ENCODE measurements at regions not wholly inside any gene's neighbourhood (a gene's known extent, or its start where the extent isn't known, plus 50 kb on each side); places are given as distances from the start of the nearest gene placed in this dataset.
"Not testable (repeated sequence)": the region's sequence is repeated elsewhere in the genome, so short reads cannot be mapped to it uniquely, and the experiment has no call there.

GRCh38 chr3:98709441-98709840 is 53.7 kb upstream of the ST3GAL6 start:
- DNase-seq (ENCODE audit: low spot score) = no peak
- H3K4me1 Mint-ChIP-seq (ENCODE audit: low read depth) = no peaks in the 10 kb centered on the region
- no peaks in the 10 kb centered on the region for H3K9me3 Mint-ChIP-seq
- H3K27ac Mint-ChIP-seq = no peak overlapping the region
- intact Hi-C loops (cut with micrococcal nuclease) = no loop called here
- no peak overlapping the region for H3K4me3 Mint-ChIP-seq (ENCODE audit: low read depth)
- peaks cover 2% of the 10 kb centered on the region for H3K27me3 Mint-ChIP-seq (ENCODE audit: low read depth)
- H3K36me3 Mint-ChIP-seq (ENCODE audit: low read depth) = no peaks in the 10 kb centered on the region

GRCh38 chr3:98710067-98710659 is 53.0 kb upstream of the ST3GAL6 start:
- DNase-seq (ENCODE audit: low spot score) = no peak
- no peak overlapping the region for H3K27ac Mint-ChIP-seq
- peaks cover 2% of the 10 kb centered on the region for H3K27me3 Mint-ChIP-seq (ENCODE audit: low read depth)
- no peaks in the 10 kb centered on the region for H3K4me1 Mint-ChIP-seq (ENCODE audit: low read depth)
- no peaks in the 10 kb centered on the region for H3K9me3 Mint-ChIP-seq
- no peaks in the 10 kb centered on the region for H3K36me3 Mint-ChIP-seq (ENCODE audit: low read depth)
- H3K4me3 Mint-ChIP-seq (ENCODE audit: low read depth) = no peak overlapping the region
- intact Hi-C loops (cut with micrococcal nuclease) = no loop called here

DNA sequence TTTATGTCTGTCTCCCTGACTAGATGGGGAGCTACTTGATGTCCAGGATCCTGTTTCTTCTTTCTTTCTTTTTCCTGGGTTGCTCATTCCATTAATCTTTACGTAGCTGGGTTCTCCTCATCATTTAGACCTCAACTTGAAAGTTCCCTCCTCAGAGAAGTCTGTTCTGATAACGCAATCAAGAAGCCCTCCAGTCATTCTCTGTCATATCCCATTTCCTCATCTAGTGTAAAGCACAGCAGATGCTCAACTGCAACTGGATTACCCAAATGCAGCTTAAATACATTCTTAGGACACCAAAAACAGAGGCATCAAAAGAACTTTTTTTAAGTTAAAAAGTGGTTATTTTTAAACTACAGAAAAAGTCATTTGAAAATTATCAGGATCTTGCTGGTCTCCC is 51.7 kb upstream of the ST3GAL6 start:
- no peaks in the 10 kb centered on the region for H3K4me1 Mint-ChIP-seq (ENCODE audit: low read depth)
- no peaks in the 10 kb centered on the region for H3K9me3 Mint-ChIP-seq
- intact Hi-C loops (cut with micrococcal nuclease) = no loop called here
- H3K27ac Mint-ChIP-seq = no peak overlapping the region
- no peaks in the 10 kb centered on the region for H3K36me3 Mint-ChIP-seq (ENCODE audit: low read depth)
- H3K27me3 Mint-ChIP-seq (ENCODE audit: low read depth) = peaks cover 2% of the 10 kb centered on the region
- no peak for DNase-seq (ENCODE audit: low spot score)
- no peak overlapping the region for H3K4me3 Mint-ChIP-seq (ENCODE audit: low read depth)

- H3K36me3 Mint-ChIP-seq (ENCODE audit: low read depth) = no peaks in the 10 kb centered on the region
- no peaks in the 10 kb centered on the region for H3K9me3 Mint-ChIP-seq
- DNase-seq (ENCODE audit: low spot score) = no peak
- no peaks in the 10 kb centered on the region for H3K4me1 Mint-ChIP-seq (ENCODE audit: low read depth)
- peaks cover 2% of the 10 kb centered on the region for H3K27me3 Mint-ChIP-seq (ENCODE audit: low read depth)
- H3K4me3 Mint-ChIP-seq (ENCODE audit: low read depth) = no peak overlapping the region
- intact Hi-C loops (cut with micrococcal nuclease) = no loop called here
- no peak overlapping the region for H3K27ac Mint-ChIP-seq
Measured at GRCh38 chr3:98712726-98713125, 50.4 kb upstream of the ST3GAL6 start.

DNA sequence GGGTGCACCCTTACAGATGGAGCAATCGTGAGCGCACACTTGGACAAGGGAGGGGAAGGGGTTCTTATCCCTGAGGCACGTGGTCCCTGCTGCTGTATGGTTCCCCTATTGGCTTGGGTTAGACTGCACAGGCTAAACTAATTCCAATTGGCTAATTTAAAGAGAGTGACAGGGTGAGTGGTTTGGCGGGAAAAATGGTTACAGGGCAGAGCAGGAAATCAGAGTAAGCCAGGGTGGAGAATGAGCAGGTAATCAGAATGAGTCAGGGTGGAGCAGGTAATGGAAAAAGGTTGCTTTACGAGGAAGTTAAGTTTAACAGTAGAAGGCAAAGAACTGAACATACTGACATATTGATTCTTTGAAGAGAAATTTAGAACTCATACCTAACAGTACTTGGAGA is 49.8 kb upstream of the ST3GAL6 start:
- H3K36me3 Mint-ChIP-seq (ENCODE audit: low read depth); H3K4me3 Mint-ChIP-seq (ENCODE audit: low read depth); H3K9me3 Mint-ChIP-seq; H3K27ac Mint-ChIP-seq; intact Hi-C loops (cut with micrococcal nuclease); DNase-seq (ENCODE audit: low spot score); H3K4me1 Mint-ChIP-seq (ENCODE audit: low read depth); H3K27me3 Mint-ChIP-seq (ENCODE audit: low read depth): not testable (repeated sequence)
